ENCODE measurements at regions not wholly inside any gene's neighbourhood (a gene's known extent, or its start where the extent isn't known, plus 50 kb on each side); places are given as distances from the start of the nearest gene placed in this dataset.

DNA sequence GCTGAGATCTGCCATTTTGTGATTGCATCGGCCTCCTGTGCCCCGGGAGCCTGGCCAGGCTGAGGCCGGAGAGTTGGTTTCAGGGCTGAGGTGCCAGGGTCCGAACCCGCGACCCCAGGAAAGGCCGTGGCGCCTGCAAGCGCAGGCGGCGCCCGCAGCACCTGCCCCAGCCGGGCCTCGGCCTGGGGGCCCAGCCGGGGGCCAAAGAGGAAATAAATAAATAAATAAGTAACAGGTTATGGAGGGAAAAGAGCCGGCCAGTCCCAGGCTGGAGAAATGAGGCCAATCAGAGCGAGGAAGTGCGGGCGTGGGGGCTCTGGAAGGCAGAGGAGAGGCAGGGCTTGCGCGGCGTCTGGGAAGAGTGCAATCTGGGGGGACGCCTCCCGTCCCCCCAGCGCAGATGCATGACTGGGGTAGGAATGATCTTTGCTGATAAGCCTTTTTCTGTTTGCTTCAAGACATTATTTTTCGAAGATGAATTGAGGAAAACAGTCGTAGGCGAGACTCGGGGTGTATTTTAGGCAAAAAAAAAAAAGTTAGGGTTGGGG, 145.6 kb upstream of the ZNF536 start:
- H3K27ac ChIP-seq = no peak overlapping the region
- peaks cover 93% of the 10 kb centered on the region for H3K27me3 ChIP-seq
- TF ChIP-seq EP300 (IDR thresholded peaks at IDR 0.05) (no peak), POLR2AphosphoS5 (IDR thresholded peaks at IDR 0.05) (no peak), POLR2A (IDR thresholded peaks at IDR 0.05) (no peak)
- no peaks in the 10 kb centered on the region for H3K9me3 ChIP-seq
- DNase-seq (ENCODE audit: low spot score in 2 of 2) = no peak
- H3K4me3 ChIP-seq = peak overlapping the region; percentile 64
- 3% methylated on average over 29 of the region's 29 CpGs for WGBS
- peaks cover 50% of the 10 kb centered on the region for H3K4me1 ChIP-seq
- H3K36me3 ChIP-seq = no peaks in the 10 kb centered on the region

DNA sequence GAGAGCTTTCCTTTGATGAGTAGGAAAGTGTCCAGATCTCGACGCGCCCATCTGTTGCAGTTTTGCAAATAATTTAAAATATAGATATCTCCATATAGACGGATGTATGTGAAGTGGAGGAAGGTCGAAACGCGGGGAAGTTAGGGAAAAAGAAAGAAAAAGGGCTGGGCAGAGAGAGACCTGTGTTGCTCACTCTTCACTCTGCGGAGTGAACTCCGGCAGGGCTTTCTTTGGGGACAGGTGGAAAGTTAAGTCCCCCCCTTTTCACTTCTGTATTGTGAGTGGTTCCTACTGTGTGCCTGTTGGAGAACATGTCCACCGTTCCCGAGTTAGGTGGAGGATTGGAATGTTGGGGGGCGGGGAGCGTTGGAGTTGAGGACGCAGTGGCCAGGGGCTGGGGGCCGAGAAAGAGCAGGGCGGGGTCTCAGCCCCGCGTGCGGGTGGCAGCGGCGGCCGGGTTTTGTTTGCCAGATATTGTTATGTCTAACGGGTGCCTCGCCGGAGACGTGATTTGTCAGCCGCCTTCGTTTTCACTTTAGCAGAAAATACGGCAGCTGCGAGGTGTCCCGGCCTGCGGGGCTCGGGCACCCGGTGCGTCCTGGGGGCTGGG, 145.1 kb upstream of the ZNF536 start:
- TF ChIP-seq, protein P1, sequence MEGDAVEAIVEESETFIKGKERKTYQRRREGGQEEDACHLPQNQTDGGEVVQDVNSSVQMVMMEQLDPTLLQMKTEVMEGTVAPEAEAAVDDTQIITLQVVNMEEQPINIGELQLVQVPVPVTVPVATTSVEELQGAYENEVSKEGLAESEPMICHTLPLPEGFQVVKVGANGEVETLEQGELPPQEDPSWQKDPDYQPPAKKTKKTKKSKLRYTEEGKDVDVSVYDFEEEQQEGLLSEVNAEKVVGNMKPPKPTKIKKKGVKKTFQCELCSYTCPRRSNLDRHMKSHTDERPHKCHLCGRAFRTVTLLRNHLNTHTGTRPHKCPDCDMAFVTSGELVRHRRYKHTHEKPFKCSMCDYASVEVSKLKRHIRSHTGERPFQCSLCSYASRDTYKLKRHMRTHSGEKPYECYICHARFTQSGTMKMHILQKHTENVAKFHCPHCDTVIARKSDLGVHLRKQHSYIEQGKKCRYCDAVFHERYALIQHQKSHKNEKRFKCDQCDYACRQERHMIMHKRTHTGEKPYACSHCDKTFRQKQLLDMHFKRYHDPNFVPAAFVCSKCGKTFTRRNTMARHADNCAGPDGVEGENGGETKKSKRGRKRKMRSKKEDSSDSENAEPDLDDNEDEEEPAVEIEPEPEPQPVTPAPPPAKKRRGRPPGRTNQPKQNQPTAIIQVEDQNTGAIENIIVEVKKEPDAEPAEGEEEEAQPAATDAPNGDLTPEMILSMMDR (IDR thresholded peaks at IDR 0.05) = no peak
- TF ChIP-seq POLR2A (IDR thresholded peaks at IDR 0.05) (no peak), EP300 (IDR thresholded peaks at IDR 0.05) (no peak), POLR2AphosphoS5 (IDR thresholded peaks at IDR 0.05) (no peak)
- WGBS = 0% methylated on average over 19 of the region's 35 CpGs
- Histone ChIP-seq H3K9me3 (no peaks in the 10 kb centered on the region), H3K4me1 (peaks cover 50% of the 10 kb centered on the region), H3K27ac (no peak overlapping the region), H3K36me3 (no peaks in the 10 kb centered on the region), H3K27me3 (peaks cover 92% of the 10 kb centered on the region), H3K4me3 (peak overlapping the region; percentile 64)
- no peak for DNase-seq (ENCODE audit: low spot score in 2 of 2)

DNA sequence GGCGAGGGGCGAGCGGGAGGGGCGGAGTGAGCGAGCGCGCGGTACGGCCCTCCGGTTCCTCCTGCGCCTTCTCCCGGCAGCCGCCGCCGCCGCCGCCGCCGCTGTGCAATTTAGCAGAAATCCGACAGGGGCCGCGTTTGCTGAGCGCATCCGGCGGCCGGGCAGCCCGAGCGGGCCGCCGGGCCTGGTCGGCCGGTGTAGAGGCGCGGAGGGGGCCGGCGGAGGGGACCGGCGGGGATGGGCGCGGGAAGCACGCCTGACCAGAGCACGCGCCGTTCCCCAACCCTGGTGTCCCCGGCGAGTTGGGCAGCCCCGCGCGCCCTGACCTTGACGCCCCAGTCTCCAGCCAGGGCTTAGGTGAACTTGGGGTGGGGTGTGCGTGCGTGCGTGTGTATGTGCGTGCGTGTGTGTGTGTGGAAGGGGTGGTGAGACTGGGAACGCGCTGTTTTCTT, 144.5 kb upstream of the ZNF536 start:
- Histone ChIP-seq H3K36me3 (no peaks in the 10 kb centered on the region), H3K4me1 (peaks cover 46% of the 10 kb centered on the region), H3K27me3 (peaks cover 87% of the 10 kb centered on the region), H3K9me3 (no peaks in the 10 kb centered on the region), H3K4me3 (peak overlapping the region; percentile 64), H3K27ac (no peak overlapping the region)
- TF ChIP-seq POLR2AphosphoS5 (IDR thresholded peaks at IDR 0.05) (no peak), POLR2A (IDR thresholded peaks at IDR 0.05) (no peak)
- TF ChIP-seq, protein P1 (IDR thresholded peaks at IDR 0.05) = peak; percentile 29 to 83
- WGBS = 0% methylated on average over 17 of the region's 57 CpGs
- DNase-seq (ENCODE audit: low spot score in 2 of 2) = no peak

DNA sequence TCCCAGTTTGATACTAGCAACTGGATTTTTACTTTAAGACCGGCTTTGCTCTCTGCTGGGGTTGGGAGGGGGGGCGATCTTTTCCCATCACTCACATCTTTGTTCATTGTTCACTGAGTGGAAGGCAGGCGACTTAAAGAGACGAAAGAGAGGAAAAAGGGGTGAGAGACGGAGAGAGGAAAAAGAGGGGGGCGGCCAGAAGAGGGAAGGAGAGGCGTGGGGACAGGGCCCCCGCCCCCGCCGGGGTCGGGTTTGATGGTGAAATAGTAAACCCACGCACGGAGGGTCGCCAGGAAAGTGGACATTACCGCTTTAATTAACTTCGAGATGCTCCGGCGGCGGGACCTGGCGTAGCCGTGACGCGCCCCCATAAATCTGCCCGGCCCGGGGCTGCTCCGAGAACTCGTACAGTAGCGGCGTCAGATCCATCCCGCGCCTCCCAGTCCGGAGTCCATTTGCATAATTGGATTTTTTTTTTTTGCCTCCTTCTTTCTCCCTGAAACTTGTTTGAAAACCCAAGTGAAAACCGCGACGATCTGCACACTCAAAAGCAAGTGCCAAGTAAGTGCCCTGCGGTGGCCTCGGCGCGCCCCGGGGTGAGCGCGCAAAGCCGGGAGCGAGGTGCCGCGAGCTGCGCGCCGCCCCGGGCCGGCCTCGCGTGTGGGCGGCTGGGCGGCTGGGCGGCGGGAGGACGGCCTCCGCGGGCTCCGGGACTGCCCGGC, 143.9 kb upstream of the ZNF536 start:
- peaks cover 46% of the 10 kb centered on the region for H3K4me1 ChIP-seq
- DNase-seq (ENCODE audit: low spot score in 2 of 2) = no peak

DNA sequence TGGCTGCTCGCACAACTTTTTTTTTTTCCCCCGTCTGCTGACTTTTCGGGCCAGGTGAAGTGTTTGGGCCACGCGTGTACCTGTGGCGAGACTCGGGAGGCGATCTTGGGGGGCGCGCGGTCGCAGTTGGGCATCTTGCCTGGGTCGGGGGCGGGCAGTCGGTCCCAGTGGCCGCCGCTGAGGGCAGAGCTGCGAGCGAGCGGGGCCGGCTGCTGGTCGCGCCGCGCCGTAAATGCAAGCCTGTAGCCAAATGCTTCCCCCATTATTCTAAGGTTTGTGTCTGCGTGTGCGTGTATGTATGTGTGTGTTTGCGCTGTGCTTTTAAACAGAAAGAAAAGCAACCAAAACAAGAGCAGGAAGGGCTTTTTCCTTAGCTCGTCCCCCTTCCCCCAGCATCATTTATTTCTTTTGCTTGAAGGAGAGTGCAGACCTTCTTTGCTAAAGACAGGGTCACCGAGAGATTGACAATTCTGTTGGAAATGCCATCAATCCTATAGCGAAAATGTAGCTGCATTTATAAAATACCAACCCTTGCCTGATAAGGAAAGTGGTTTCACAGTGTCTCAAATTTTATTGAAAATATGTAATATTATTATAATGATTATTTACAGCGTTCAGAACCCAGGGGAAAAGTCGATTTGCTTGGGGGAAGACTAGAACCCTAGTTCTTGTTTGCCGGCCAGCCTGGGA, 143.2 kb upstream of the ZNF536 start:
- DNase-seq (ENCODE audit: low spot score in 2 of 2) = no peak
- Histone ChIP-seq H3K4me3 (peak overlapping the region; percentile 64), H3K9me3 (no peaks in the 10 kb centered on the region), H3K27me3 (peaks cover 76% of the 10 kb centered on the region), H3K4me1 (peaks cover 46% of the 10 kb centered on the region), H3K27ac (no peak overlapping the region), H3K36me3 (no peaks in the 10 kb centered on the region)
- TF ChIP-seq POLR2A (IDR thresholded peaks at IDR 0.05) (no peak), EP300 (IDR thresholded peaks at IDR 0.05) (no peak), POLR2AphosphoS5 (IDR thresholded peaks at IDR 0.05) (no peak)
- TF ChIP-seq, protein P1 (IDR thresholded peaks at IDR 0.05) = no peak
- 8% methylated on average over 25 of the region's 35 CpGs for WGBS

More for the DNA sequence above, 143.9 kb upstream of the ZNF536 start:
- Histone ChIP-seq H3K27me3 (peaks cover 81% of the 10 kb centered on the region), H3K4me3 (peak overlapping the region; percentile 64), H3K9me3 (no peaks in the 10 kb centered on the region), H3K27ac (no peak overlapping the region), H3K36me3 (no peaks in the 10 kb centered on the region)
- no peak for TF ChIP-seq EP300 (IDR thresholded peaks at IDR 0.05)
- TF ChIP-seq, protein P1 (IDR thresholded peaks at IDR 0.05) = no peak
- no peak for TF ChIP-seq POLR2AphosphoS5 (IDR thresholded peaks at IDR 0.05)
- TF ChIP-seq POLR2A (IDR thresholded peaks at IDR 0.05) = no peak
- WGBS = under 1% methylated on average over 35 of the region's 62 CpGs
